HG03045 (cell line): ENCODE measurements at regions not wholly inside any gene's neighbourhood (a gene's known extent, or its start where the extent isn't known, plus 50 kb on each side); places are given as distances from the start of the nearest gene placed in this dataset.

ENCODE experiments used
- ATAC-seq: cut with Tn5 transposase; IDR thresholded peaks from one replicate; pipeline ENCODE4 v1.9.1; 2021; ENCODE audit warnings: mild to moderate bottlenecking, moderate library complexity; ENCODE audit not compliant: unreplicated experiment

DNA sequence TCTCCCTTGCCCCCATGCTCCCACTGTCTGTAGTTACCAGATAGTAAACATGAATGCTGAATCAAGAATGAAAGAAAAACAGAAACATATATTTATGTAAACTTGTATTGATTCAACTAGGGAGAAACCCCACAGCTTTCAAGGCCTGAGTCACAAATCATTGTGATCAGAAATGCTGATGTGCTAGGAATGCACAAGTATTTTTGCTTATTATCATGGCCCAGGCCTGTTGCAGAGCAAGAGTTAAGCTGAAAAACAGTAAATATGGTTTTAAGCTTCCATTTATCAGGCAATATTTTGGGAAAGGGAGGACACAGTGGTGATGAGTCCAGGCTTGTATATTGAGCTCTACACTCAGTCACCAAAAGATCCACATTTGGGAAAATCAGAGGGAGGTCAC lies 669.6 kb downstream of the DIAPH3 start:
- no peak for ATAC-seq

DNA sequence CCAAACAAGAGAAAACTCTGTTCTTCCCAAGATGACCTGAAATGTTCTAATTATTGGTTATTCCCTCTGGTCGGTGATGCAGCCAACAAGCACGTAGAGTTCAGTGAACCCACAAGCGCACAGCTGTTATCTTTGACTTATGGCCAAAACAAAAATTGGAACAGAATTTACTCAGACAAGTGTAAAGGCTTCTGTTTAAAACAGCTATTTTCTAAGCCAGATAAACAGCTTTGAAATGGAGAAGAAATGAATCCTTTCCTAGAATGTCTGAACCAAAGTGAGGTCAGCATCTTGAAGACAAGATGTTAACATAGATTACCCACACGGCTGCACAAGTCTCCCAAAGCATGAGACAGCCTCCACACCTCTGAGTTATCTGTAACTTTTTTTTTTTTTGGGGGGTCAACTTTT lies 669.2 kb downstream of the DIAPH3 start:
- no peak for ATAC-seq

DNA sequence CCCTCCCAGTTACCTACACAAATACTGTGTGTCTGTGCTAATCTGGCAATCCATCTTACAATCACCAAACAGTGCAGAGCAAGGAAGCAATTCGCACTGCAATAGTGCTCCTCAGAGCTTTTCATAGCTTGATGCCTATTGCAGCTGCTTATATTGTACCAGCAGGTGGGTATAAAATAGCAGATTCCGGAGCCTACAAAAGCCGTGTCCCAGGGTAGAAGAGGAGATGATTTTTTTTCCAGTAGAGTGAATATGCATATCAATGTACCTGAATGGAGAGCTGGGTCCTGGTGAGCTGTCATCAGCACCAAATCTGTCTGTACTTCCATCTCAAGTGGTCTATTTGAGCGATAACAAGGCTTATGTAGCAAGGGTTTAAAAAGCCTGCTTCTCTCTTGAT lies 668.4 kb downstream of the DIAPH3 start:
- no peak for ATAC-seq

DNA sequence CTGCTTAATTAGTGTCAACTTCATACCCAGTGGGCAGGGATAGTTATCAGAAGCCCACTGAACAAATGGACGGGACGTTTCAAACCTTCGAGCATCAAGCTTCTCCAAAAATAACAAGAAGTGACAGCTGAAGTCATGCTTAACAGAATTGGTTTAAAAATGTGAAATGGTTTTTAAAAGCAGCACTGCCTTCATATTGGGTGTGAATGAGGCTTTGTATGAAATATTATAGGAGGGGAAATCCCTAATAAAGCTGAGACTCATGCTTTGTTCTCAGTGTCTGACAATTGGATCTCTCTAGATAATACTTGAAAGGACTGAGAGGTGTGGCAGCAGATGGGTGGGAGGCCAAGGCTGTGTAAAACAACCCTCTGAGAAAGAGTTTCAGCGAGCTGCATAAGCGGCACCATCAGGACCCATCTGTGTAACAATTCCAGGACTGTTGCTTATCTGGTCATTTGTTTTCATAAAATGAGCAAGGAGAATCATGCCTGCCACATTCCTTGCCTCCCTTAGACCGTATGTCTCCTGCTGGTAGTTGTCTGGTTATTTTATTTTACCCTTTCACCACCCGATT lies 667.7 kb downstream of the DIAPH3 start:
- no peak for ATAC-seq

DNA sequence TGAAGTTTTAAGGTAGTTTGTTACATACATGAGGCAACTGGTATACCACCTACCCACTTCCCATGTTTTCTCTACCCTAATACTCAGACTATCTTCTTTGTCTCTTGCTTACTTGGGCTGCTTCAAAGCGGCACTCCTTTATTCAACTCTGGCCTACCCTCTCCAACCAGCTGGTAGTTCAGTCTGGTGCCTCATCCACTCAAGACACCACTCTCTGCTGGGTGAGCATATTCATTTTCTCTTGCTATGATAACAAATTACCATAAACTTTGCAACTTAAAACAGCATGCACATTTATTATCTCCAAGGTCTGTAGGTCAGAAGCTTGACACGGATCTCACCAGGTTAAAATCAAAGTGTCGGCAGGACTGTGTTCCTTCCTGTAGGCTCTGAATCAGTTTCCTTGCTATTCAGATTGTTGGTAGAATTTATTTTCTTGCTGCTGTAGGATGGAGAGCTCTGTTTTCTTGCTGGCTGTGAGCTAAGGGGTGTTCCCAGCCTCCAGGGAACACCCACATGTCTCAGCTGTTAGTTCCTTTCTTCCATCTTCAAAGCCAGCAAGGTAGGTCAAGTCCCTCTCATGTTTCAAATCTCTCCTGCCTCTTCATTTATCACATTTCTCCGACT lies 666.0 kb downstream of the DIAPH3 start:
- ATAC-seq, result no peak

DNA sequence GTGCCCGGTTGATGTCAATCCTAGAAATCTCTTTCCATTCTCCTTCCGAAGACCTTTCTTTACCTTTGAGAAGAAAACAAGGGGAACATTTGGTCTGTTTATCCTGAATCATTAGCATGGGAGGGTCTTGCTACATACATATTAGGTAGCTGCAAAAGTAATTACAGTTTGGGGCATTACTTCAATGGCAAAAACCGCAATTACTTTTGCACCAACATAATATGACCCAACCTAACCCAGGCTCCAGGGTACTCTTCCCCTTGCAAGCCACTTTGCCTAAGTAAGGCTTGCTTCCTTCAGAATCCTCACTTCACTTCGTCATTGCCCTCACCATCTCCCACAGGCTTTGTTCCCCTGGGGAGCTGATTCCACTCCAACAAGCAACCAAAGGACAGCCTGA lies 662.7 kb downstream of the DIAPH3 start:
- no peak for ATAC-seq

DNA sequence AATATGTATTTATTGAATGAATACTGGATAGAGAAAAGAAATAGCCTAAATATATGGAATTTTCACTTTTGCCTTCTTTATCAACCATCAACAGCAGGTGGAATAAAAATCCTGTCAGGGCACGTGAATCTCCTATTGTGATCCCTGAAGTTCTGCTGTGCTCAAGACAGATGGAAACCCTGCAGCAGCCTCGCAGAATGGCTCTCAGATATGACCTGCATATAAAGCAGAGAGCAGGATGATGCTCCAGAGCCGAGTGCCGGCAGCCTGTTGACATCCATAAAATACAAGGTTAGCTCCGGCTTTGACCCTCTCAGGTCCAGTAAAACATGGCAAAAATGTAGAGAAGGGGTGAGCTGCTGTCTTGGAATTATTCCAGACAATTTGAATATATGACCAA lies 659.3 kb downstream of the DIAPH3 start:
- ATAC-seq, result no peak

DNA sequence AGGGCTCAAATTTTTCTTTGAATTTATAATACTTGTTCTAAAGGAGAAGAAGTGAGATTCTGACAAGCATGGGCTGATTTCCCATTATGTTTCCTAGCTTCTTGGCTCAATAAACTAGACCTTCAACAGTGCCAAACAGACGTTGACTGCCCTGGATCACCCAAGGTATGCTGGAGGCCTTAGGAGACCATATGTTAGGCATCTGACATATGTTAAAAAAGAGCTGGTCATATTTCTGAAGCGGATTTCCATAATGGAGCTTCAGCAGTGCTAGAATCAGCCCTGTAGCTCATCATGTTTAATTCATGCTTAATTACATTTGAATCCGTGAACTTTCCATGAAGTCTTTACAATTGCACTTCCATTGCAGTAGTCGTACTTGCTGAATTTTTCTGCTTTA lies 653.3 kb downstream of the DIAPH3 start:
- ATAC-seq, result no peak

DNA sequence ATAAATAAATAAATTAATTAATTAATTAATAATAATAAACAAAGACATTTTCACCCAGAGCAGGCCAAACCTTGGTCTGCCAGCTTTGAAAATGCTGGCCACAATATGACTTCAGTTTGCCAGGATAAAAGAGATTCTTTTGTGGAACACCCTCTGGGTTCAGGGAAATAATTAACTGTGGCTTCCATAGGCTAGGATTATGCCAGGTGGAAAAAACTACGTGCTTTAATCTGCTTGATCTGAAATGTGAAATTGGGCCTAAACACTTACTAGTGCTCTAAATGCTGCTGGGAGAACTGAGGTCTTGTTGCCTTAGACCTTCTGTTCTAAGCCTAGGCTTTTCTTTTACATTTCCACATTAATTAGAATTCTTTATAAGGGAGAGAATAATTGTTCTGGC lies 650.0 kb downstream of the DIAPH3 start:
- no peak for ATAC-seq

DNA sequence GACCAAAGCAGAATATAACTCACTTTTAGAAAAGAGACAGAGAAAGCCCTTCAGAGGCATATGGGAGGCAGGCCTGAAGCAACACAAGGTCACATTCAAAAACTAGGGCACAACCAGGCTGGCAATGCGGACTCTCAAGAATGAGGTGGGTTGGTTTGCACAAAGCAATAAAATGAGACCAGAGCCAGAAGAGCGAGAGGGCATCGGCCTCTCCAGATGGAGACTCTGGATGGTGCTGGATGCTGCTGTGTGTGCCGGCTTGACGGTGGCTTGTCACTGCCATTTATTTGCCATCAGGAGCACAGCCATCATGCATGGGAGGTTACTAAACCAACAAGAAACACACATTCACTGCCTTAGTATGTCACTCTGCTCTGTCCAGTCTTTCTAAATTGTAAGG lies 649.4 kb downstream of the DIAPH3 start:
- ATAC-seq, result no peak

DNA sequence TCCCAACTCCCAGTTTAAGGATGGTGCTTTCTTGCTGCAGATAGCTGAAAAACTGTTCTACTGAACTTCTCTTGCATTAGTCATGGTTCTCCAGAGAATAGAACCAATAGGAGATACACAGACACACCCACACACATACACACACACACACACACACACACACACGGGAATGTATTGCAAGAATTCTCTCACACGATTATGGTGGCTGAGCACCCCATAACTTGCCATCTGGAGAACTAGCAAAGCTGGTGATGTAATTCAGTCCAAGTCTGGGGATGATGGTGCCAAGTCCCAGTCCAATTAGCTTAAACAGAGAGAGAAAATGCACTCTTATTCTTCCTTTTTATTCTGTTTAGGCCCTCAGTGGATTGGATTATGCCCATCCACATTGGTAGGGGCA lies 643.9 kb downstream of the DIAPH3 start:
- ATAC-seq, result no peak

DNA sequence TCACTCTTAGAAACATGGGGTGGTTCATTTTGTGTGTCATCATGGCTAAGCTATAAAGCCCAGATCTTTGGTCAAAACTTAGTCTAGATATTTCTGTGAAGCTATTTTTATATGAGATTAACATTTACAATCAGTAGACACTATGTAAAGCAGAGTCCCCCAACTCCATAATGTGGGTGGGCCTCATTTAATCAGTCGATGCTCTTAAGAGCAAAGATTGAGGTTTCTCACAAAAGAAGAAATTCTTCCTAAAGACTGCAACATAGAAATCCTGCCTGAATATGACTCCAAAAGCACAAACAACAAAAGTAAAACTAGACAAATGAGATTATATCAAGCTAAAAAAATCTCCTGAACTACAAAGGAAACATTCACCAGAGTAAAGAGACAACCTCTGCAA lies 642.2 kb downstream of the DIAPH3 start:
- no peak for ATAC-seq

DNA sequence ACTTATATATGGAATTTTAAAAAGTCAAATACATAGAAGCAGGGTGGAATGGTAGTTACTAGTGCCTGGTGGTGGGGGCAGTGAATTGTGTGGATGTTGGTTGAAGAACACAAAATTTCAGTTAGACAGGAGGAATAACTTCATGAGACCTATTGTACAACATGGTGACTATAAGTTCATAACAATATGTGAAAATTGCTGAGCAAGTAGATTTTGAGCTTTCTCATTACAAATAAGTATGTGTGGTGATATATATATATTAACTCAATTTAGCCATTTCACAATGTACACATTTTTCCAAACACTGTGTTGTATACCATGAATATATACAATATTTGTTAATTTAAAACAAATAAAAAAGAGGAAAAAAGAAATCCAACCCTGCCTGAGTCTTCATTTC lies 641.1 kb downstream of the DIAPH3 start:
- no peak for ATAC-seq

DNA sequence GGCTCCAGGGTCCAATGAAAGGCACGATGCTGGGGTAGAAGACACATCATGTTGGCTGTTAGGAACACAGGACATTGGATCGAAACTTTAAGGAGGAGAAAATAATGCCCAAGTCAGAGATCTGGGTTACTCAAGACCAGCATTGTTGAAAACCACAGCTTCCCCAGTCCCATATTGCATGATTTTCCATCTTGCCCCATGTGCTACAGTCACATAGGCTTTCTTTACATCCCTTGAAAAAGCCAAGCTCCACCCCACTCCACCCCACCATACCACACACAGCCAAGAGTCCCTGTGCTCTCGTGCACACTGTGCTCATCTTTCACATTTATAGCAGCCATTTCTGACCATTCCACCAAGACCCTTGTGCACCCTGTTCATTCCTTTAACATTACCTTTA lies 636.2 kb downstream of the DIAPH3 start:
- ATAC-seq, result no peak

DNA sequence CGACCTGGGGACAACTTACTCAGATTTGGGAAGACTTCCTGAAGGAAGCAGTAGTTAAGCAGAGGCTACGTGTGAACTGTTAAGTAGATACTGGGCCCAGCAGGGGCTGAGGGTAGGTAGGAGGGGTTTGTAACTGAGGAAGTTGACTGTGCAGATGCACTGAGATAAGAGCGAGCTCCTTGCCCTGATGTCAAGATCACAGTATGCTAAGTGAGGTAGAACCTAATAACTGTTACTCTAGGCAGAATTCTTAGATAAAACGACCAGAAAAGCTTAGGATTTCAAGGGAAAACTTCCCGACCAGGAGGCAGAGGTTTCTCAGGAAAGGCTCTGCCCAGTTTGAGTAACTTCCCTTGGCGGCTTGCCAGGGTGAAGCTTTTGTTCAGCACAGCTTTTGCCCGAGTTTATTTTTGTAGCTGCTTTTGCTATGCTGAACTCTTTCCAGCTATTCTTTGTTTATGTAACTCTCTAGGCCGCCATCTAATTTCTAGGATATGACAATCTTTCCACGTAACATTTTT lies 632.1 kb downstream of the DIAPH3 start:
- ATAC-seq, result no peak

DNA sequence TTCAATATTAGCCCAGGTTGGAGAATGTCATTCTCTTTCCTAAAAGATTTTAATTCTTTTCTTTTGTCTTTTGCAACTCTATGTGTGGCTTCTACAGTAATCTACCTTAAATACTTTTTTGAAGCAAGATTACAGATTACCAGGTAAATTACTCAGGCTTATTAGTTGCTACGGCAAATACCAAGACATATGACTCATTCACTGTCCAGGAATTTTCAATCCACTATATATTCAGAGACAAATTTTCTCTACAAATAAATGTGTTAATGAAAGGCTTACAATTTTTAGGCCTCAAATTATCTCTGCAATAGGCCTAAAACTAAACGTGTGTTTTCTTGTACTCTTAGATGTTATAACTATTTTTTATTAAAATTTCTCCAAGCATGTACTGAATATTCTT lies 631.3 kb downstream of the DIAPH3 start:
- ATAC-seq, result no peak

DNA sequence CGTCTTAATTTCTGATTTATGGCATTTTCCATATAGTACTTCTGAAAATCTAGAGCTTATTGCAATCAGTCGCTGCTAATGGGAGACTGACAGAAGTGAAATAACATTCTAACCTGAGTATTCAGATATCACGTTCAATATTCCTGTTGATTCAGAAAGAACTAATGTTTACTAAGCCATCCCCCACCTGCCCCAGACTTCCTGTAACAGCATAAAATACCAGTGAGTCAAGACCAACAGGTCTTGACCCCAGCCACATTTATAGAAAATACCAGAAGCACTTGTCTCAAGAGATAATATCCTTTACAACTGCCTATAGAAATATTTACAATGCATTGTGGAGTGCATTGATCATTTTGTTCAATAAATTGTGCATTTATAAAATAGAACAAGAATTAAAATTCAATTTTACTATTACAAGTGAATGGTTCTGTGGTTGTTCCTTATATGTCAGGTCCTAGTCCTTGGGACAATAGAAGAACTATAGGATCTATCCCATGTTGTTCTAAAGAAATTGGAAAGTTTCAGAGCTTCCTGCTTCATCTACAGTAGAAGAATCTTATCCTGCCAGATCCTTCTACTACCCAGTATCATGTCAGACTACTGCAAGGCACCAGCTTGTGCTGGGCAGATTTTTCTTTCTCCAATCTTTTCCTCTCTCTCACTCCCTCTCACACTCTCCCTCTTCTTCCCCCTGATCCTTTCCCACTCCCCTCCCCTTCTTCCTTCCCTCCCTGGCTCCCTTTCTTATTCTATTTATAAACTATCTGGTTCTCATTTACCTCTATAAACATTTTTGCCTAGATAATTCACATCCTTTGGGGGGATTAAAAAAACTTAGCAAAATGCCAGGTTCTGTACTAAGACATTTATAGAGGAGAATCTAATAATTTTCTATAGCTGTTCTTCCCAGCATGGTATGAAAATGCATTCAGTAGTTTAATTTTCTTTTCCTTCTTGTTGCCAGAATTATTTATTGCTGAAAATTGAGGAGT lies 629.9 kb downstream of the DIAPH3 start:
- no peak for ATAC-seq

DNA sequence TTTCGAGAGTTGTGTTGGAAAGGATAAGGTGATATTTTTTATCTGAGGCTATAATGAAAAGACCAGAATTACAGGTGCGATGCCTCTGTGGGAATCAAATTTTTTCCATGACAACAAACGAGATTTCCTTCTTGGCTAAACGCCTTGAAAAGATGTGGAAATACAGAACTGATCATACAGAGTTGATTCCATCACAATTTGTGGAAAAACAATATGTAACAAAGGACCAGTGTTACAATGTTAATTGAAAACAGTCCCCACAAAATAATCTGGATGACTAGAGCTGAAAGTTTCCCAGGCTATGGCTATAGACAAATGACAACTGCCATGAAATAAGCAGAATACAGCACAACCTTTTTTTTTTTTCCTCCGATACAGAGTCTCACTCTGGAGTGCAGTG lies 628.9 kb downstream of the DIAPH3 start:
- ATAC-seq, result no peak

DNA sequence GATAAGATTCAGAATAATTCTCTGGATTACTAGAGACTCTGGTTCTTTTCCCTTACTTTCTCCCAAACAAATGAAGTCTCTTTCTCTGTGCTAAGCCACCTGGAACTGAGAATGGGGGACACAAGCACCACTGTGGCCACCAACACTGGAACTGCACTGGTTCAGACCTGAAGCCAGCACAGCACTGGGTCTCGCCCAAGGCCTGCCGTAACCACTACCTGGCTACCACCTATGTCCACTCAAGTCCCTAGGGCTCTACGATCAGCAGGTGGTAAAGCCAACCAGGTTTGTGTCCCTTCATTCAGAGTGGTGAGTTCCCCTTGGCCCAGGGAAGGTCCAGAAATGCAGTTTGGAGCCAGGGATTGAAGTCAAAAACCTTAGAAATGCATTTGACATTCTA lies 626.2 kb downstream of the DIAPH3 start:
- no peak for ATAC-seq

DNA sequence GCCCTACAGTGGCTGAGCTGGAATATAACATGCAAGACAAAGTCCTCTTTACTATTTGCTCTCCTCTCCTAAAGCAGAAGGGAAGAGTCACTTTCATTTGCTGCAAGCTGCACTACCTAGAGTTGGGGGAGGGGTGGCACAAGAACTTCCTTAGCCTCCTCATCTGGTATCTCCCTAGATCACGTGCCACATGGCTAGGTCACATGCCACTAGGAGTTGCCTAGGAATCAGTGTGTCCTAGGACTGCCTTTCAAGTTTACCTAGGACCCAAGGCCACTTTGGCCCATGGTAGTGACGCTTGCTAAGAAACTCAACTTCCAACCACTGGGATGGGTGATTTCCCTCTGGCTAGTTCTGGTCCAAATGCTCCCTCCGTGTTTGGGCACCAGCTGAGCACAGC lies 625.2 kb downstream of the DIAPH3 start:
- no peak for ATAC-seq

DNA sequence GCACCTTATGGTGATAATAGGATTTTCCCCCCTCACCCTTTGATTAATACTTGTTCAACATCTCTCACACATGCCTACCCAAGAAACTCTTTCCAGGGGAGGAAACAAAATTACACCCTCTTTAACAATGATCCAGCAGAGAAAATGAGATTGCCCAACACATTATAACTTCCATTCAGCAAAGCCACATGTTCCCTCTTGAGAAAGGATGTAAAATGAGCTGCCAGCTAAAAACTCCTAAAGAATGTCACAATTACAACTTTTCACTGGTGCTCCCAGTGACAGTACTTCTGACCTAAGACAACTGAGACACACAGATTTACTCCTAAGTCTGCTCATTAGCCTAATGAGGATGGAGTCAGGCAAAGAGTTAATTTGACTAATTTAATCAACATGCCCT lies 621.4 kb downstream of the DIAPH3 start:
- no peak for ATAC-seq

DNA sequence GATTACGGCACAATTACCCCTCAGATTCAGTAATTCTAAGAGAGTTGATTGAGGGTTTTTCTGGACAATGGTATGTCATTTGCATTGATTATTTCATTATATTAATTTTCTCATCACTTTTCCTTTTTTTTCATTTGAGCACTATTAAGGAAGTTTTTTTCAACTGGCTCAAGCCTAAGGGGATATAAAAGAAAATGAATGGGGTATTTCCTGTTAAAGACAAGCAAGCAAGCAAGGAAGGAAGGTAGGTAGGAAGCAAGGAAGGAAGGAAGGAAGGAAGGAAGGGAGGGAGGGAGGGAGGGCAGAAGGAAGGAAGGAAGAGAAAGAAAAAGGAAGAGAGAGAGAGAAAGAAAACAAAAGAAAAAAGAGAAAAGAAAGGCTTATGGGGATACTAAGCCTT lies 620.3 kb downstream of the DIAPH3 start:
- ATAC-seq, result no peak
